ENCODE measurements at regions not wholly inside any gene's neighbourhood (a gene's known extent, or its start where the extent isn't known, plus 50 kb on each side); places are given as distances from the start of the nearest gene placed in this dataset.

DNA sequence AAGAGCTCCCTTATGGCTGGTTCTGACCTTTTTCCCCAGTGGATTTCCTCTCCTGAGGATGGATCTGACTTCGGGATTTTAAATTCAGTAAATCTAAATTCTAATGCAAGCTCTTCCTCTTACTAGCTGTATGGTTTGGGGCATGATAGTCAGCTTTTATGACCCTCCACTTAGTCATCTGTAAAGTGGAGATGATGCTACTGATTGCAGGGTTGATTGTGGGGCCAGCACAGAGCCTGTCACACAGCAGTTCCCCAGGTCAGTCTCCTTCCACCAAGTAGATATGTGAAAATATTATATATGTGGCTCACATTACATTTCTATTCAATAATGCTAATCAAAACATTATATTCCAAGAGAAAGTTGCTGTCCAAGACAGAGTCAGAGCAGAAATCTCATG lies 141.3 kb upstream of the UBE2E1 start:
- Histone ChIP-seq H3K4me1 (ENCODE audit: control insufficient read depth in 4 of 4, insufficient read depth in 4 of 4, low read length in 3 of 4) (no peaks in the 10 kb centered on the region), H3K36me3 (ENCODE audit: control insufficient read depth in 4 of 4, insufficient read depth in 3 of 4, low read depth in 1 of 4, low read length in 3 of 4) (no peaks in the 10 kb centered on the region), H3K9me3 (ENCODE audit: control insufficient read depth in 4 of 4, low read length in 3 of 4) (no peaks in the 10 kb centered on the region), H3K27ac (ENCODE audit: low read depth in 1 of 2, low read length in 2 of 2) (no peak overlapping the region), H3K9ac (ENCODE audit: low read depth in 1 of 2, low read length in 2 of 2) (no peak overlapping the region), H3K27me3 (ENCODE audit: control insufficient read depth in 4 of 4, insufficient read depth in 4 of 4, low read length in 3 of 4) (peaks cover 0 to 4% (median under 1%) of the 10 kb centered on the region in 4 donors), H3K4me3 (ENCODE audit: low read depth in 1 of 3, low read length in 3 of 3) (no peak overlapping the region)
- 96% methylated on average over 1 of the region's 1 CpG for WGBS
- TF ChIP-seq GABPA (IDR thresholded peaks at IDR 0.05 in 1 of 2, conservative IDR thresholded peaks at IDR 0.05 in 1 of 2) (no peak), FOXA2 (IDR thresholded peaks at IDR 0.05) (no peak), SP1 (IDR thresholded peaks at IDR 0.05) (no peak), JUND (IDR thresholded peaks at IDR 0.05) (no peak), RXRA (IDR thresholded peaks at IDR 0.05) (no peak), TAF1 (conservative IDR thresholded peaks at IDR 0.05) (no peak), NR2F2 (IDR thresholded peaks at IDR 0.05) (no peak), YY1 (IDR thresholded peaks at IDR 0.05) (no peak), FOXA1 (IDR thresholded peaks at IDR 0.05) (no peak), HNF4G (IDR thresholded peaks at IDR 0.05) (no peak), EGR1 (IDR thresholded peaks at IDR 0.05; ENCODE audit: low read depth in 2 of 2) (no peak)
- TF ChIP-seq, protein P1, sequence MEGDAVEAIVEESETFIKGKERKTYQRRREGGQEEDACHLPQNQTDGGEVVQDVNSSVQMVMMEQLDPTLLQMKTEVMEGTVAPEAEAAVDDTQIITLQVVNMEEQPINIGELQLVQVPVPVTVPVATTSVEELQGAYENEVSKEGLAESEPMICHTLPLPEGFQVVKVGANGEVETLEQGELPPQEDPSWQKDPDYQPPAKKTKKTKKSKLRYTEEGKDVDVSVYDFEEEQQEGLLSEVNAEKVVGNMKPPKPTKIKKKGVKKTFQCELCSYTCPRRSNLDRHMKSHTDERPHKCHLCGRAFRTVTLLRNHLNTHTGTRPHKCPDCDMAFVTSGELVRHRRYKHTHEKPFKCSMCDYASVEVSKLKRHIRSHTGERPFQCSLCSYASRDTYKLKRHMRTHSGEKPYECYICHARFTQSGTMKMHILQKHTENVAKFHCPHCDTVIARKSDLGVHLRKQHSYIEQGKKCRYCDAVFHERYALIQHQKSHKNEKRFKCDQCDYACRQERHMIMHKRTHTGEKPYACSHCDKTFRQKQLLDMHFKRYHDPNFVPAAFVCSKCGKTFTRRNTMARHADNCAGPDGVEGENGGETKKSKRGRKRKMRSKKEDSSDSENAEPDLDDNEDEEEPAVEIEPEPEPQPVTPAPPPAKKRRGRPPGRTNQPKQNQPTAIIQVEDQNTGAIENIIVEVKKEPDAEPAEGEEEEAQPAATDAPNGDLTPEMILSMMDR (IDR thresholded peaks at IDR 0.05; ENCODE audit: low read depth, low read length, missing input control), result no peak
- TF ChIP-seq, protein P2, sequence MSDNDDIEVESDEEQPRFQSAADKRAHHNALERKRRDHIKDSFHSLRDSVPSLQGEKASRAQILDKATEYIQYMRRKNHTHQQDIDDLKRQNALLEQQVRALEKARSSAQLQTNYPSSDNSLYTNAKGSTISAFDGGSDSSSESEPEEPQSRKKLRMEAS (IDR thresholded peaks at IDR 0.05), result no peak
- TF ChIP-seq, protein P3, sequence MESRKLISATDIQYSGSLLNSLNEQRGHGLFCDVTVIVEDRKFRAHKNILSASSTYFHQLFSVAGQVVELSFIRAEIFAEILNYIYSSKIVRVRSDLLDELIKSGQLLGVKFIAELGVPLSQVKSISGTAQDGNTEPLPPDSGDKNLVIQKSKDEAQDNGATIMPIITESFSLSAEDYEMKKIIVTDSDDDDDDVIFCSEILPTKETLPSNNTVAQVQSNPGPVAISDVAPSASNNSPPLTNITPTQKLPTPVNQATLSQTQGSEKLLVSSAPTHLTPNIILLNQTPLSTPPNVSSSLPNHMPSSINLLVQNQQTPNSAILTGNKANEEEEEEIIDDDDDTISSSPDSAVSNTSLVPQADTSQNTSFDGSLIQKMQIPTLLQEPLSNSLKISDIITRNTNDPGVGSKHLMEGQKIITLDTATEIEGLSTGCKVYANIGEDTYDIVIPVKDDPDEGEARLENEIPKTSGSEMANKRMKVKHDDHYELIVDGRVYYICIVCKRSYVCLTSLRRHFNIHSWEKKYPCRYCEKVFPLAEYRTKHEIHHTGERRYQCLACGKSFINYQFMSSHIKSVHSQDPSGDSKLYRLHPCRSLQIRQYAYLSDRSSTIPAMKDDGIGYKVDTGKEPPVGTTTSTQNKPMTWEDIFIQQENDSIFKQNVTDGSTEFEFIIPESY (IDR thresholded peaks at IDR 0.05), result no peak
- TF ChIP-seq, protein P4, sequence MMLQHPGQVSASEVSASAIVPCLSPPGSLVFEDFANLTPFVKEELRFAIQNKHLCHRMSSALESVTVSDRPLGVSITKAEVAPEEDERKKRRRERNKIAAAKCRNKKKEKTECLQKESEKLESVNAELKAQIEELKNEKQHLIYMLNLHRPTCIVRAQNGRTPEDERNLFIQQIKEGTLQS (IDR thresholded peaks at IDR 0.05), result no peak
- TF ChIP-seq, protein P5, sequence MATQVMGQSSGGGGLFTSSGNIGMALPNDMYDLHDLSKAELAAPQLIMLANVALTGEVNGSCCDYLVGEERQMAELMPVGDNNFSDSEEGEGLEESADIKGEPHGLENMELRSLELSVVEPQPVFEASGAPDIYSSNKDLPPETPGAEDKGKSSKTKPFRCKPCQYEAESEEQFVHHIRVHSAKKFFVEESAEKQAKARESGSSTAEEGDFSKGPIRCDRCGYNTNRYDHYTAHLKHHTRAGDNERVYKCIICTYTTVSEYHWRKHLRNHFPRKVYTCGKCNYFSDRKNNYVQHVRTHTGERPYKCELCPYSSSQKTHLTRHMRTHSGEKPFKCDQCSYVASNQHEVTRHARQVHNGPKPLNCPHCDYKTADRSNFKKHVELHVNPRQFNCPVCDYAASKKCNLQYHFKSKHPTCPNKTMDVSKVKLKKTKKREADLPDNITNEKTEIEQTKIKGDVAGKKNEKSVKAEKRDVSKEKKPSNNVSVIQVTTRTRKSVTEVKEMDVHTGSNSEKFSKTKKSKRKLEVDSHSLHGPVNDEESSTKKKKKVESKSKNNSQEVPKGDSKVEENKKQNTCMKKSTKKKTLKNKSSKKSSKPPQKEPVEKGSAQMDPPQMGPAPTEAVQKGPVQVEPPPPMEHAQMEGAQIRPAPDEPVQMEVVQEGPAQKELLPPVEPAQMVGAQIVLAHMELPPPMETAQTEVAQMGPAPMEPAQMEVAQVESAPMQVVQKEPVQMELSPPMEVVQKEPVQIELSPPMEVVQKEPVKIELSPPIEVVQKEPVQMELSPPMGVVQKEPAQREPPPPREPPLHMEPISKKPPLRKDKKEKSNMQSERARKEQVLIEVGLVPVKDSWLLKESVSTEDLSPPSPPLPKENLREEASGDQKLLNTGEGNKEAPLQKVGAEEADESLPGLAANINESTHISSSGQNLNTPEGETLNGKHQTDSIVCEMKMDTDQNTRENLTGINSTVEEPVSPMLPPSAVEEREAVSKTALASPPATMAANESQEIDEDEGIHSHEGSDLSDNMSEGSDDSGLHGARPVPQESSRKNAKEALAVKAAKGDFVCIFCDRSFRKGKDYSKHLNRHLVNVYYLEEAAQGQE (IDR thresholded peaks at IDR 0.05), result no peak
- DNase-seq (ENCODE audit: low spot score), result no peak

DNA sequence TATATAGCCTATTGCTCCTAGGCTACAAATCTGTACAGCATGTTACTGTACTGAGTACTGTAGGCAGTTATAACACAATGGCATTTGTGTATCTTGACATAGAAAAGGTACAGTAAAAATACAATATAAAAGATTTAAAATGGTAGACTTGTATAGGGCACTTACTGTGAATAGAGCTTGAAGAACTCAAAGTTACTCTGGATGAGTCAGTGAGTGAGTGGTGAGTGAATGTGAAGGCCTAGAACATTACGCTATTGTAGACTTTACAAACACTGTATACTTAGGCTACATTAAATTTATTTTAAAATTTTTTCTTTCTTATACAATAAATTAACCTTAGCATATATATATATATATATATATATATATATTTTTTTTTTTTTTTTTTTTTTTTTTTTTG lies 140.0 kb upstream of the UBE2E1 start:
- no peaks in the 10 kb centered on the region for H3K9me3 ChIP-seq (ENCODE audit: control insufficient read depth in 4 of 4, low read length in 3 of 4)
- H3K4me1 ChIP-seq (ENCODE audit: control insufficient read depth in 4 of 4, insufficient read depth in 4 of 4, low read length in 3 of 4), result no peaks in the 10 kb centered on the region
- DNase-seq (ENCODE audit: low spot score), result no peak
- no peak overlapping the region for H3K27ac ChIP-seq (ENCODE audit: low read depth in 1 of 2, low read length in 2 of 2)
- no peak overlapping the region for H3K4me3 ChIP-seq (ENCODE audit: low read depth in 1 of 3, low read length in 3 of 3)
- no peak overlapping the region for H3K9ac ChIP-seq (ENCODE audit: low read depth in 1 of 2, low read length in 2 of 2)
- 97% methylated on average over 1 of the region's 1 CpG for WGBS
- no peaks in the 10 kb centered on the region for H3K36me3 ChIP-seq (ENCODE audit: control insufficient read depth in 4 of 4, insufficient read depth in 3 of 4, low read depth in 1 of 4, low read length in 3 of 4)
- H3K27me3 ChIP-seq (ENCODE audit: control insufficient read depth in 4 of 4, insufficient read depth in 4 of 4, low read length in 3 of 4), result peaks cover 0 to 4% (median under 1%) of the 10 kb centered on the region in 4 donors
- TF ChIP-seq HNF4G (IDR thresholded peaks at IDR 0.05), result no peak
- TF ChIP-seq, protein P5 (IDR thresholded peaks at IDR 0.05), result no peak
- no peak for TF ChIP-seq SP1 (IDR thresholded peaks at IDR 0.05)
- TF ChIP-seq HNF4A (conservative IDR thresholded peaks at IDR 0.05), result no peak
- no peak for TF ChIP-seq RAD21 (IDR thresholded peaks at IDR 0.05)
- TF ChIP-seq EGR1 (IDR thresholded peaks at IDR 0.05; ENCODE audit: low read depth in 2 of 2), result no peak
- no peak for TF ChIP-seq RXRA (IDR thresholded peaks at IDR 0.05)
- no peak for TF ChIP-seq NR2F2 (IDR thresholded peaks at IDR 0.05)
- TF ChIP-seq, protein P1 (IDR thresholded peaks at IDR 0.05; ENCODE audit: low read depth, low read length, missing input control), result no peak
- TF ChIP-seq FOXA1 (IDR thresholded peaks at IDR 0.05), result no peak
- TF ChIP-seq, protein P4 (IDR thresholded peaks at IDR 0.05), result no peak
- TF ChIP-seq FOXA2 (IDR thresholded peaks at IDR 0.05), result no peak

Data from liver (tissue), 8 donors.